EH (cell line): ENCODE measurements at regions not wholly inside any gene's neighbourhood (a gene's known extent, or its start where the extent isn't known, plus 50 kb on each side); places are given as distances from the start of the nearest gene placed in this dataset.

Source experiments
- DNase-seq: peaks from one replicate; pipeline ENCODE4 v3.0.0-alpha.2; 2015; ENCODE audit warnings: low read depth

DNA sequence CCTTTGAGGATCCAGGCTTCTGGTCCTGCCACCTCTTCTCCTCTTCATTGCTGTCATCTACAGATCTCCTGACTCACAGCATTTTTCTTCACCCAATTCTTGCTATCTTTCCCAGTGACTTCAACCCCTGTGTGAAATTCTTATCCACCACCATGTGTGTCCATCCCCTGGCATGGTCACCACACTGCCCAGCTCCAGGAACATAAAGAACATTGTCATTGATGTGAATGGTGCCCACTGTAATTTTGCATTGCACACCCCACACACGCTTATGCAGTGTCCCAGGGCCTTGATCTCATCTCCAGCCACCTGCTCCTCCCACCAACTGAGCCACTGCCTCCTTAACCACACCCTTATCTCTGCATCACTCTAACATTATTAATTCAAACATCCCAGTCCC is 85.3 kb downstream of the C1D start:
- no peak for DNase-seq

DNA sequence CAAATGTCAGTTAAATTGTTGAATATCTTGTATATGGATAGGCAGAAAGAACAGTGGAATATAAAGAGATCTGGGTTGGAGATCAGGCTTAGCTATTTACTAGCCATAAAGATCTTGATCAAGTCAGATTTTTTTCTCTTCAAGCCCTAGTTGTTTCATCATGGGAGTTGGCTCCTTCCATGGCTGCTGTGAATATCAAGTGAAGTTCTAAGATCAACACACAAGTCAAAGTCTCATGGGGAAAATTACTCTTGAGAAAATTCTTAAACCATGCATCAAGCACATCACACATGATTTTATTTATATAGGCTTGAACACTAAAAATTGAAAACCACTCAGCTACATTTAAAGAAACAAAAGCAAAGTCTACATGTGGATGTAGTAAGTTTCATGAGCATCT is 79.8 kb downstream of the C1D start:
- peak; percentile 71 for DNase-seq

DNA sequence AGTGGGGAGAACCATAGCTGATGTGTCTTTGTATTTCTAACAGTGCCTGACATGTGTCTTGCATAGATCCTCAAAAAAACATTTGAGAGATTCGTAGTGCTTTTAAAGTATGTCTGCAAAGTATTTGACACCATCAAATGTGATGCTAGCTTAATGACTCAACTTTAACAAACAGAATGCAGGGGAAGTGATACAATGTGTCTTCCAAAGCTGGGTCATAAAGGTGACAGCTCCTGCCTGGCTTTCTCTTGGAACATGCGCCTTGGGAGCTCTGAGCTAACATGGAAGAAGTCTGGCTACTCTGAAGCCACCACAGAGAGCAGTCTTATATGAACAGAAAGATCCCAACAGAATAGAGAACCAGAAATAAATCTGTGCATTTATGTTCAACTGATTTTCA is 78.2 kb downstream of the C1D start:
- peak; percentile 37 for DNase-seq

DNA sequence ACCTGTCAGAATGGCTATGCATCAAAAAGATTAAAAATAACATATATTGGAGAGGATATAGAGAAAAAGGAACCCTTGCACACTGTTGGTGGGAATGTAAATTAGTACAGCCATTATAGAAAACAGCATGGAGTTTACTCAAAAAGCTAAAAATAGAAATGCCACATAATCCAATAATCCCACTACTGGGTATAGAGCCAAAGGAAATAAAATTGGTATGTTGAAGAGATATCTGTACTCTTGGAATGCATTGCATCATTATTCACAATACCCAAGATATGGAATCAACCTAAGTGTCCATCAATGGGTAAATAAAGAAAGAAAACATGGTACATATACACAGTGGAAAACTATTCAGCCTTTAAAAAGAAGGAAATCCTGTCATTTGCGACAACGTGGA is 77.2 kb downstream of the C1D start:
- peak; percentile 51 for DNase-seq

DNA sequence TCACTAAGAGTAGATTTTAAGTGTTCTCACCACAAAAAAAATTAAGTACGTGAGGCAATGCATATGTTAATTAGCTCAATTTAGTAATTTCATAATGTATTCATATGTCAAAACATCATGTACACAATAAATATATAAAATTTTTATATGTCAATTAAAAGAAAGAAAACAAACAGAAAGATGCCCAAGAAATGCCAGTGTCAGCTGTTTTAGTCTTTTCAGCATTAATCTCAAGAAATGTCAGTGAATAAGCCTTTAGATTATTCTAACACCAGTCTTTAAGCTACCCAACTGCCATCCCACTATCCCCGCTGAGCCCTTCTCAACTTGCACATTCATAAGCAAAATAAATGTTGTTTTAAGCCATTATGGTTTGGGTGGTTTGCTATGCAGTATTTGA is 76.5 kb downstream of the C1D start:
- DNase-seq, result no peak
